NCI-H2227 treated with DMSO at 0.1 percent for 48 hours (cell line): ENCODE measurements at regions not wholly inside any gene's neighbourhood (a gene's known extent, or its start where the extent isn't known, plus 50 kb on each side); places are given as distances from the start of the nearest gene placed in this dataset.
"Not testable (repeated sequence)": the region's sequence is repeated elsewhere in the genome, so short reads cannot be mapped to it uniquely, and the experiment has no call there.

Experiments
- DNase-seq: peaks from one replicate; lab custom pipeline; 2025; lab: John Stamatoyannopoulos, UW

DNA sequence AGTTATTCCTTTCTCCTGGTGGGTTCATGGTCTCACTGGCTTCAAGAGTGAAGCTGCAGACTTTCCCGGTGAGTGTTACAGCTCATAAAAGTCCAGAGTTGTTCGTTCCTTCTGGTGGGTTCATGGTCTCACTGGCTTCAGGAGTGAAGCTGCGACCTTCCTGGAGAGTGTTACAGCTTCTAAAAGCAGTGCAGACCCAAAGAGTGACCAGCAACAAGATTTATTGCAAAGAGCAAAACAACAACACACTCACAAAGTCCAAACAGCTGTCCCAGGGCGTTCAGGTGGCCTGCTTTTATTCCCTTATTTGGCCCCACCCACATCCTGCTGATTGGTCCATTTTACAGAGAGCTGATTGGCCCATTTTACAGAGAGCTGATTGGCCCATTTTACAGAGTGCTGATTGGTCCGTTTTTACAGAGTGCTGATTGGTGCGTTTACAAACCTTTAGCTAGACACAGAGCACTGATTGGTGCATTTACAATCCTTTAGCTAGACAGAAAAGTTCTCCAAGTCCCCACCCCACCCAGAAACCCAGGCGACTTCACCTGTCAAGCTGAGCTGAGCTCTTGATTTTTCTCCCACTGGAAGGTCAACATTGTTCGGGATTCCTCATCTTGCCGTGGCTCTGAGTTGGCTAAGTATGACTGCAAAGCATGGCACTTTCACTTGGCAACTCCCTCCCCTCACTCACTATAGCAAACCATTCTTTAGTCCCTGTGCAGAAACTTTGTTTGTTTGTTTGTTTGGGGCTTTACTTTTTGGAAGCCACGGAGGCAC is 87.3 kb upstream of the EEPD1 start:
- DNase-seq, result not testable (repeated sequence)

DNA sequence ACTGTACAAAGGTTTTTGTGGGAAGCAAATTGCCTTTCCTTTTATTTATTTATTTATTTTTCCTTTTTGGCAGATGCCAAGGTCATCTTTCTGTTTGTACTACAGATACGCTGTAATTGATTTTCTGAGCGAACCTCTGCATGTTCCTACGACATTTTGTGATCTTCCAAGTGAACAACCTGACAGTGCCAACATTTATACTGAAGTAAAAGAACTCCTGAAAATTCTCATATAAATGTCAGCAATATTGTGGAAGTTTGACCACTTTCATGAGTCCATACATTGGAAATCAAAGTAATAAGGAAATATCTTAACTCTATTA is 86.8 kb upstream of the EEPD1 start:
- DNase-seq, result no peak

DNA sequence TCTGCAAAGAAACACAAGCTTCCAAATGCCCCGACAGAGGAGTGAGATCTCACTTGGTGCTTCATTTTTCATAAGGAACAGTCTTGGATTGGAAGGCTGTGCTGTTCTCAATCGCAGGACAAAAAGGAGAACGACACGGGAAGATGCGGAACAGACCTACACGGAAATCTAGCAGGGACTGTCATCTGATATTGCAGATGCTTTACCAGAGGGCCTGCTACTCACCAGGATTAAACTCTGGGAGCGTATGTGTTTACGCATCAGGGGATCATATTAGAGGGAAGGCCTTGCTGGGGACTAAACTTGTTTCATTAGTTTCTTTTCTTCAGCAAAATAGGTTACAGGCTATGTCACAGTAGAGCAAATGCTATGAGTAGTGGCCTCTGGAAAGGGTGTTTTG is 82.8 kb upstream of the EEPD1 start:
- DNase-seq, result no peak

DNA sequence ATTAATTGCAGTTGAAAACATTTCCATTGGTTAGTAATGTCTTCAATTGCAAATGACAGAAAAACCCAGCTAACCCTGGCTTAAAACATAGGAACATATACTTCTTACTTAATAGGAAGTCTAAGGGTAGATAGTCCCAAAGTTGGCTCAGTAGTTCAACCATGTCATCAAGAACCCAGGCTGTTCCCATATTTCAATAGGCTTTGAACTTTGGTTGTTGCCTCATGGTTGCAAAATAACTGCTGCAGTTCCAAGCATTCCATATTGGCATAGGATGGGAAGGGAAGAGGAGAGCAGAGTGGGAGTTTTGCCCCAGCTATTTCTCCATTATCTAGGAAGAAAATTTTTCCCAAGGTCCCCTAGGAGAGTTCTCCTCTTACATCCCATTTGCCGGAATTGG is 81.4 kb upstream of the EEPD1 start:
- DNase-seq, result no peak

DNA sequence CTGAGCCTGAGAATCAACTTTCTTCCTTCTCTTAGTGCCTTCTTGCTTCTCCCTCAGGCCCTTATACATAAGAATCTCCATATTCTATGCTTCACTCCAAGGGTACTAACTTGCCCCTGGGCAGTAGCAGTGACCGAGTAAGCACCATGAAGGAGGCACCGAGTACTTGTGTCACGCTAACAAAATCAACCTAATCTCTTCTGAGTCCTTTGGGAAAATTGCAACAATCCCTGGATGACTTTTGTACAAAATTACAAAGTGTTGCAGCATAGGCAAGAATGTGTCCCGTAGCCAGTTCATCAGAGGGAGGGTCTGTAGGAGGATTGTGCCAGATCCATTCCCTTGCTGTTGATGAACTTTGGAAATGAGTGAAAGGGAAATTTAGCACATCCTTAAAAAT is 80.4 kb upstream of the EEPD1 start:
- DNase-seq, result no peak

DNA sequence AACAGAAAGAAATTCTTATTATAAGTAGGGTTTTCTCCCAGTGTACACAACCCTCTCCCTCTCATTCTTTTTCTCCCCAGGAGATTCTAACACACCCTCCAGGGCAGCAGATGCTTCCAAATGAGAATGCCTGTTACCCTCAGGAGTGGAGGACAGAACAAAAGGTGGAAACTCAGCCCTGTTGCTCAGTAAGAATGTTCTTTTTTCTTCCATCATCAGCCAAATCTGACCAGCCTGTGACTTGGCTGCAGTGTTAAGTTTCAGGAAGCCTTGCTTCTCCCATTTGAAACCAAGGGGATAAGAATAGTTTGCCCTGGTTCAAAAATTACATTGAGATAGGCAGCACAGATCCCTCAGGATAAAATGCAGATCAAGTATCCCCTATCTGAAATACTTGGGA is 77.5 kb upstream of the EEPD1 start:
- DNase-seq, result no peak

DNA sequence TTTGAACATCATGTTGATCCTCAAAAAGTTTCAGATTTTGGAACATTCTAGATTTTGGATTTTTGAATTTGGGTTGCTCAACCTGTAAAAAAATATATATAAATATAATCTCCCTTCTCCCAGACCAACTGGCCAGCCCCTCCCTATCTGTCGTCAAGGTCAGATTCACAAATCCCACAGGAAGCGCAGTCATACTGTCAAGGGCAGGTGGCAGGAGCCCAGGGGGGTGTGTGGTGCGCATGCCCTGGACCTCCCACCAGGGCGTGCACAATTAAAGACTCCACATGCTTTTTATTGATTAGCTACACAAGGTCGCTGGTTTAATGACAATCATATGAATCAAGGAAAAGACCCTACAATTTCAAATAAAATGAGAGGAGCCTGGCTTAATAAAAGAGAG is 77.0 kb upstream of the EEPD1 start:
- no peak for DNase-seq

DNA sequence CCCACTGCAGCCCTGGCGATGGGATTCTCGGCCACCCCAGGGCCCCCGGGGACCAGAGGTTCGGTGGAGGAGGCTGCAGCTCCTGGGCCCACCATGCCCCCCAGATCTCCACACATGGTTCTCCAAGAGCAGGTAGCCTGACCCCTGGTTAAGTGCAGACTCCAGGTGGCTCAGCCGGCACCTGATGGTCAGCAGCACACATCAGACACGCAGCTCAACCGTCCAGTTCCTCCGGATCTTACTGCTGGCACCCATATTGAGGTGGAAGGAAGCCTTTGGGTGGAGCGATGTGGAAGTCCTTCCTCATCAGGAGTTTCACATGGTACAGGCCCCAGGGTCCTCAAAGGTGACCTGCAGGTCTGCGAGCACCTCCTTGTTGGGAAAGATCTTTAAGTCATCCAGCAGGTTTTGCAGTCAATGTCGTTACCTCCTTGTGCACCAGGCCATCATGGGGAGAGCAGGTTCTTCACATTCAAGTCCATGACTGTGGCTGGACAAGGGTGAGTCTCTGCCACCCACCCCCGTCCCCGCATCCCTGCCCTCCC is 74.2 kb upstream of the EEPD1 start:
- no peak for DNase-seq

DNA sequence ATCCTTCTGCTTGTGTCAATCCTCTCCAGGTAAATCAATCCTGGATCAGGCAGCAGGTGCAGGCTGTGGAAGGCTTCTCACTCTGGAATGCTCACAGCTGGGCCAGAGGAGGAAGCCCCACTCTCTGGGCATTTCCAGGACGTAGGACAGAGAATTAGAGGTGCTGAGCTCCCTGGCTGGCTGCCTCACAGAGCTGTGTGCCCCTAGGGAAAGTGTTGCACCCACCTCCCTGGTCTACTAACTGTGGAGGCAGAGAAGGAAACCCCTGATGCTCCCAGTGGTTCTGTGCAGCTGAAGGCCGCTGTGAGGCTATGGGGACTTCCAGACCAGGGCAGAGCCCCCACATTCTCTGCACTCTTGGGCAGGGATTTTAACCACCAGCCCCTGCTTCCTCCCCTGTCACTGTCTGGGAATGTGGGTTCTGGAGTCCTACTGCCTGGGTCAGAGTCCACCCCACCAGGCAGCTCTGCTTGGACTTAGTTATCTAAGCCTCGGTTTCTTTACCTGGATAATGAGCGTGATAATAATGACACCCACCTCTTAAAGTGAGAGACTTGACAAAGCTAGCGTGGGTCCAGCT is 73.5 kb upstream of the EEPD1 start:
- no peak for DNase-seq

DNA sequence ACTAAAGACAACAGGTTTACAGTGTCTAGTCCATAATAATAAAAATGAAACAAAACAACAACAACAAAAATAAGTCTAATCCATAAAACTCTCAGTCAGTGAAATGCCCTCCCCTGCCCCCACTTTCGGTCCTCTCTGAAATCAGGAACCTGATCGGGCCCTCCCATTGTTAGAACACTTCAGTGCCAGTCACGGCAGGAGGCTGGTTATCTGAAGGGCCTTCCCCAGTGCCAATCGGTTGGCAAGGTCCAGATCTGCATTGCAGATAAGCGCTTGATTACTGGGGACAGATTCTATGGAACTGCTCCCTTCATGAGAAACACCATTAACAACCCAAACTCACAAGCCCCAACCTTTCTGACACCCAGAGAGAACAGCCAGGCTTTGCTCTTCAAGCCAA is 72.2 kb upstream of the EEPD1 start:
- no peak for DNase-seq

DNA sequence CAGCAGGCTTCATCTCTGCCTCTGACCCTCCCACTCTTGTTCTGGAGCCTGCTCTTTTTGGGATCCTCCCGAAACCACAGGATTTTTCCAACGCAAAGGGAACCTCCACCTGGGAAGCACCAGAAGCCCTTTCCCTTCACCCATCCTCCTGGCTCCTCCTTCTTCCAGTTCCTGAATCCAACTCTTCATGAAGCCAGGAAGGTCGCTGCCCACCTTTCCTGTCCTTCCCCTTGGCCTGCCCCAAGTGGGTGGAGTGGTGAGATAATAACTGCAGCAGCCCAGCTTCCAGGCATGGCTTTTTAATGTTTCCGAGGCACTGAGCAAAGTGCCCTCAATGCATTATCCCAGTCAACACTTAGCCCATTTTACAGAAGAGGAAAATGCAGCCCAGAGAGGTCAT is 70.8 kb upstream of the EEPD1 start:
- DNase-seq, result no peak

DNA sequence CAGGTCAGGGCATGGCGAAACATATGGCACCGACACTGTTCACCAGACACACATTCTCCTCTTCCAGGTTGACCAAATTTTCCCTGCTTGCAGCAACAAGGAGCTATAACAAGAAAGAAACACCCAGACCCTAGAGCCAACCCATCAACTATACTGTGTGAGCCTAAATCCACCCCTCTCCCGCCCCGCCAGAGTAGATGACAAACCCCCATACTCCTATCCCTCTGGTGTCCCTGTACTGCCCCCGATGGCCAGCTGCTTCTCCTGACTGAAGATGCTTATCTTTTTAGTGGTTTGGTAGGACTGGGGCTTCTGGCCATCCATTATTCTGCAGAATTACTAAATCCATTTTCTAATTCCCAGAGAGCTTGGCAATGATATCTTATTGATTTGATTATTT is 70.1 kb upstream of the EEPD1 start:
- no peak for DNase-seq

DNA sequence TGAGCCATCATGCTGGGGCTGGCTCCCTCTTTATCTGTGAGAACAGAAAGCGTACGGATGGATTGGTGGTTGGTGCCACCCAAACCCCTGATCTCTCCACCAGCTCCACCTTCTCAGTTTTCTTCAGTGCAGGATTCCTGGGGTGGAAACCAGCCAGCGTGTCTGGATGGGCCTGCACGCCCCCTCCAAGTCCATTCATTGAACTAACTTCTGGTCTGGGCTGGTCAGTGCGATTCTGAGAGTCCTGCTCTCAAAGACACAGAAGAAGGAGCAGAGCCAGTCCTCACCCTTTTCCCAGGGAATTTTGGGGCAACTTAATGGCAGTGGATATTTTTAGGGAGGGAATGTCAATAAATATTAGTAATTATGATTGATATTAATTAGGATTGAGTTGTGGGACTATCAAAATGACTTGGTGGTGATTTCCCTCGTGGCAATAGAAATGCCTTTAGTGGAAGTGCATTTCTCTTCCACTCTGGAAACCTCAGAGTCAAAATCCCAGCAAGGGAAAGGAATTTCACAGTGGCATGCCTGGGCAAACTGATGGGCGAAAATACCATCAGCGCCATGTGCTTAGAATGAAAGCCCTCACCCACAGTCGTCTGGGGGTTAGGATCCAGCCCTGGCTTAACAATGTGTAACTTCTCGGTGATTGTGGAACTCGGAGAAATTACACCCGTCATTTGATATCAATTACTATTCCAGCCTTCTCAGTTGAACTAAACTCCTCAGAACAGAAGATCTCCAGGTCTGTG is 69.3 kb upstream of the EEPD1 start:
- no peak for DNase-seq

DNA sequence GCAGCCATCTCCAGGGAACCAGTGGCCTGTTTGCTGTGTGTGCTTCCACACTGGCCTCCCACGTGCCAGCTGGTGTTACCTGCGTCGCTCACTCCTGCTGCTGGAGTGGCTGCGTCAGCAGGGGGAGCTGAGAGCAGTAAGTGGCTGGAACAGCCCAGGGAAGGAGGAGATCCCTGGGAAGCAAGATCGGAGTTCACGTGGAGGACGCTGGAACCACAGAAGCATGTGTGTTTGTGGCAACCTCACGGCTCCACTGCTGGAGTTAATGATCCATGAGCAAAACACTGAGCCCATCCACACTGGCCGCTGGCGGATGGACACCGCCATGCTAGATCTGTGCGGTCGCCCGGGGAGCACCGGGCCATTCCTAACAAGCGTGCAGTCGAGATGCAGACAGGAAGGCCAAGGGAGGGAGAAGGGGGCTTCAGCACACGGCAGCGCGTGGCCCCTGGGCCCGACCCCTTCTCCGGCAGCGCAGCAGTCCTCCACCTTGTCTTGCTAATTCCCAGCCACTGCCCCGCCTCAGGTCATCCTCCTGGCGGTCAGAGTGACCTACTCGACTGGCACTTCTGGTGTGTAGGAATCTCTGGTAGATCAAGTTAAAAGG is 68.5 kb upstream of the EEPD1 start:
- no peak for DNase-seq

DNA sequence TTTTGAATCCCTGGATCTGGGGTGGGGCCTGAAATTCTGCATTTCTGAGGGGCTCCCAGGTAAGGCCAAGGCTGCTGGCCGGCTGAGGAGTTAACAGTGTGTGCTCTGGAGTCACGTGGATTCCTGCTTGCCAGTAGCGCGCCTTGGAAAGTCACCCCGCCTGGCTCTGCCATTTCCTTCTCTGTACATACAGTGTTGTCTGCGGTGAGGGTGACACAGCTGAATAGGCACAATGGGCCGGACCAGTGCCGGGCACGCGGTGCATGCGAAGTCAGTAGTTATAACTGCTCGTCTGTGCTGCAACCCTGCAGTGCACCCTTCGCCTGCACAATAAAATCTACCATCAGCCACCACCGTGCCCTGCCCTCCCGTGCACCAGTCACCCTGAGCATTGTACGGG is 68.0 kb upstream of the EEPD1 start:
- DNase-seq, result no peak

DNA sequence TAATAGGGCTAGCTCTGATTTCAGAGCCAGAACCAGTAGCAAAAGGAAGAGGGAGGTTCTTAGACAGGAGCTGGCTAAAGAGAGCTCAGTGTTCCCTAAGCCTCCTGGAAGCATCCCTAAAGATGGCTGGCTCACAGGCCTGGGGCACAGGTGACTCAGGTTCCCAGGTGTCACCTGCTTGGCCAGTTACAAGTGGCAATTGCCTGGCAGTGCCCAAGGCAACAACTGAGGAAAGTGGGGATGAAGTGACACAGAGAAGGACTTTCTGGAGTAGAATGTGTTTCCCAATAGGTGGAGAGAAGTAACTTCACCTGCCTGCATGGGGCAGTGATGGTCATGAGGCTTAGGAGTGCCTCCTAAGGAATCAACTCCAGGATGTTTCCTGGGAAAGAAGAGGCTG is 66.5 kb upstream of the EEPD1 start:
- DNase-seq, result no peak

DNA sequence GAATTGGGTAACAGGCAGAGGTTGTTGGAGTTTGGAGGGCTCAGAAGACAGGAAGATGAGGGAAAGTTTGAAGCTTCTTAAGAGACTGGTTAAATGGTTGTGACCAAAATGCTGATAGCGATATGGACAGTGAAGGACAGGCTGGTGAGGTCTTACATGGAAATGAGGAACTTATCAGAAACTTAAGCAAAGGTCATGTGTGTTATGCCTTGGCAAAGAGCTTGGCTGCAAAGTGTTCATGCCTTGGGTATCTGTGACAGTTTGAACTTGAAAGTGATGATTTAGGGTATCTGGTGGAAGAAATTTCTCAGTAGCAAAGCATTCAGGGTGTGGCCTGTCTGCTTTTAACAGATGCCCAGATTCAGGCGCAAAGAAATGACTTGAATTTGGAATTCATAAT is 64.5 kb upstream of the EEPD1 start:
- DNase-seq, result no peak

DNA sequence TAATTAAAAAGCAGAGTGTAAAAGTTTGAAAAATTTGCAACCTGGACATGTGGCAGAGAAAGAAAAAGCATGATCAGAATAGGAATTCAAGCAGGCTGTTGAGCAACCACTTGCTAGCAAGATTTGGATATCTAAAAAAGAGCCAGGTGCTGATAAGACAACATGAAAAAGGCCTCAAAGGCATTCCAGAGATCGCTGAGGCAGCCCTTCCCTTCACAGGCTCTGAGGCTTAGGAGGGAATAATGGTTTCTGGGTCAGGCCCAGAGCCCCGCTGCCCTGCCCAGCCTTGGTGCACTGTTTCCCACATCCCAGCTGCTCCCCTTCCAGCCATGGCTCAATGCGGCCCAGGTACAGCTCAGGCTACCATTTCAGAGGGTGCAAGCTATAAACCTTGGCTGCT is 64.1 kb upstream of the EEPD1 start:
- no peak for DNase-seq

DNA sequence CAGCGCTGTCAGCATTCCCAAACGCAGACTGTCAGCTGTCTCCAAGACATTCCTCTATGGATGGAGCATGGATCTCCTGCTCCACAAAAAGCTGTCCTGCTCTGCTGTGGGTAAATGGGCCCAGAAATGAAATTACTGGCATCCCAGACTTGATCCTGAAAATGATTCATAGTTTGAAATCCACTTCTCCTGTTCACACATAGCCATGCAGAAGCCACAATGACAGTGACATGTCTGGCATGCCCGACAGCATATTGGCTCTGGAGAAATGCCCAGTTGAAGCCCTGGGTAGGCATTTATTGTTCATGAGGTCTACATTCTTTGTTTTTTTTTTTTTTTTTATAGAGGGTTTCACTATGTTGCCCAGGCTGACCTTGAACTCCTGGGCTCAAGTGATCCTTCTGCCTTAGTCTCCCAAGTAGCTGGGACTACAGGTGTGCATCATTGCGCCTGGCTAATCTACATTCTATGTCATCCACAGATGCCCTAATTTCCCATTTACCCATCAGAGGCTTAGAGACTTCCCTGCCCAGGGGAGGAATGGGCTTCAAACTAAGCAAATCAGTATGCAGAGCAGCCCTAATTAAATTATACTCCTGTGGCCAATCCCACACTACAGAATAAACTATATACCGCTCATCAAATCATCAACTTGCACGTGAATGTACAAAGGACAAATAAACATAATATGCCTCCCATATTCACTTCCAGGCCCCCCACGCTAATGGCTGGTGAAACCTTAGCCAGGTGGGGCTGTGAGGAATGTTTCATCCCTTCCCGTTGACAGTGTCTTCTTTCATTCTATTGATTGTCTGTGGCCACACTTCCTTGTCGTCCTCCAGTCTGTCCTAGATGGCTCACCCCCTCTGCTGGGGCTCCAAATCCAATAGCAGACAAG is 61.8 kb upstream of the EEPD1 start:
- DNase-seq, result no peak

DNA sequence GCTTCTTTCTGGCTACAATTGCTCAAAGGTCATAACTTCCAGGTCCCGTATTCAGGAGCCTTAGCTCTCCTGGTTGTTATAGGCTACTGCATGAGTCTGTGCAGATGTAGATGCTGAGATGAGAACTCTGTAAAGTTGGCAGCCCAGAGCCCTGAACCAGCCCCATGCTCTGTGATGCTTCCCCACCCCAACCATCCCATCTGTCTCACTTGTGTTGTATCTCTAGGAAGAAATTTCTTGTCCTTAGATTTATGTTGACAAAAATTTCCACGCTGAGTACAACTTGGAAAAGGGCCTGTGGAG is 61.2 kb upstream of the EEPD1 start:
- no peak for DNase-seq

DNA sequence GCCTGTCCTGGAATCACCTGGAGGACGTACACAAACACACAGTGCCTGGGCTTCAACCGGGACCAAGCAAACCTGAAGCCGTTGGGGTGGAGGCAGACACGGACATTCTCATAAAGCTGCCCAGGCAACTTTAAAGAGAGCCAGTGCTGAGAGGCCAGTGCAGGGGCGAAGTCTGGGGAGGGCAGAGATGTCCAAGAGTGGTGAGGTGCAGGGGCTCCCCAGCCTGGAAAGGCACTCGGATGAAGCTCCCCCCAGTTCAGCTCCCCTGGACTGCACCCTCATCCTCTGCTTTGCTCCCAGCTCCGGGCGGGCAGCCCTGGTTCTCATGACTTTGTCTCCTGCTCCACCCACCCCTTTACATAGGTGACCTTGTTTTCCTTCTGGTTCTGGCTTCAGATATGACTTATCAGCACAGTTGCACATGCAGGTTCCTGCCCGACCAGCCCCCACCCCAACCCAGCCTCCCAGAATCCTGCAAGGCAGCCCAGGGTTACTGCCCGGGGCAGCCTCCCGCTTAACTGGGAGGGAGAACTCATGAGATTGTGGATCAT is 60.8 kb upstream of the EEPD1 start:
- no peak for DNase-seq
